Body of pancreas (tissue), 4 donors: ENCODE measurements at regions not wholly inside any gene's neighbourhood (a gene's known extent, or its start where the extent isn't known, plus 50 kb on each side); places are given as distances from the start of the nearest gene placed in this dataset.
A peak's percentile ranks its signal among the peaks of the same experiment; 100 is the strongest.

Experiments
- ATAC-seq: fragments of 150-250 bp; one replicate; pipeline ENCODE4 v1.9.1; 2016
- DNase-seq, 4 donors: peaks; one replicate each; pipeline ENCODE4 v3.0.0-alpha.2; 2019
- H3K27ac ChIP-seq, 4 donors: fragments of 200-600 bp; sonication (generic); 1 replicate in 3 of 4; 2 replicates in 1 of 4; pipeline versions ENCODE4 v1.5.1 to v1.6.1; 2016 to 2019; ENCODE audit warnings: mild to moderate bottlenecking in 1 of 4, mixed read lengths in 1 of 4, moderate library complexity in 1 of 4
- H3K27me3 ChIP-seq, 2 donors: fragments of 200-600 bp; sonication (generic); one replicate each; pipeline ENCODE4 v1.6.0; 2016; ENCODE audit warnings: mild to moderate bottlenecking in 1 of 2
- H3K36me3 ChIP-seq, 2 donors: fragments of 200-600 bp; sonication (generic); replicated peaks in 1 of 2; 2 replicates each; pipeline ENCODE4 v1.5.1; 2016; ENCODE audit warnings: low read depth in 2 of 2; ENCODE audit not compliant: insufficient read depth in 1 of 2
- H3K4me1 ChIP-seq: fragments of 200-600 bp; sonication (generic); one replicate; pipeline ENCODE4 v1.6.0; 2016
- H3K4me3 ChIP-seq, 2 donors: fragments of 200-600 bp; sonication (generic); 1 replicate in 1 of 2; 2 replicates in 1 of 2; pipeline ENCODE4 v1.5.1; 2016 to 2019
- H3K9me3 ChIP-seq, 3 donors: fragments of 200-600 bp; sonication (generic); 1 replicate in 2 of 3; 2 replicates in 1 of 3; pipeline ENCODE4 v1.5.1; 2016
- CTCF ChIP-seq, 7 experiments: fragments of 450-650 bp in 4 of 7; fragments of 200-600 bp in 3 of 7; sonication (generic) in 3 of 7; IDR thresholded peaks; one replicate each; pipeline ENCODE4 v1.5.1; 2016 to 2019; ENCODE audit warnings: antibody characterized with exemption in 7 of 7
- POLR2A ChIP-seq, 3 donors: fragments of 450-650 bp; IDR thresholded peaks; one replicate each; pipeline ENCODE4 v1.6.1; 2016; ENCODE audit warnings: antibody characterized with exemption in 3 of 3, mild to moderate bottlenecking in 2 of 3
- WGBS, 2 donors: methylation state at CpG; one replicate each; pipeline ENCODE4 v1.1.5; 2017; 5-methylcytosine and 5-hydroxymethylcytosine counted together
- intact Hi-C: fragments of 100-400 bp; cut with DNase I; formaldehyde crosslinking; loops from one replicate; pipeline ENCODE4 v1.15.1; 2023

GRCh38 chr15:31555022-31555421 is 228.4 kb downstream of the KLF13 start:
- ATAC-seq (no peak), DNase-seq (no peak)
- WGBS, 2 donors: 86 to 88% methylated on average over 3 of the region's 3 CpGs
- Histone ChIP-seq H3K27ac (peak overlapping the region in 2 of 4 donors; percentile 2 to 26), H3K4me3 (no peak overlapping the region), H3K9me3 (no peaks in the 10 kb centered on the region), H3K36me3 (no peaks in the 10 kb centered on the region), H3K27me3 (no peaks in the 10 kb centered on the region), H3K4me1 (no peaks in the 10 kb centered on the region)
- TF ChIP-seq CTCF (IDR thresholded peaks at IDR 0.05): no peak
- TF ChIP-seq POLR2A (IDR thresholded peaks at IDR 0.05): no peak
- intact Hi-C loops: no loop called here

GRCh38 chr15:31556494-31557150 is 230.0 kb downstream of the KLF13 start:
- Histone ChIP-seq H3K9me3 (no peaks in the 10 kb centered on the region), H3K4me1 (no peaks in the 10 kb centered on the region), H3K4me3 (no peak overlapping the region), H3K27ac (no peak overlapping the region), H3K27me3 (no peaks in the 10 kb centered on the region), H3K36me3 (no peaks in the 10 kb centered on the region)
- no peak for ATAC-seq
- DNase-seq: no peak
- no peak for TF ChIP-seq POLR2A (IDR thresholded peaks at IDR 0.05)
- TF ChIP-seq CTCF (IDR thresholded peaks at IDR 0.05): no peak
- intact Hi-C loops: no loop called here
- WGBS, 2 donors: 86 to 89% methylated on average over 9 of the region's 9 CpGs

- no peaks in the 10 kb centered on the region for H3K4me1 ChIP-seq
- 75 to 78% methylated on average over 5 to 6 of the region's 7 CpGs for WGBS, 2 donors
- H3K27ac ChIP-seq: no peak overlapping the region
- no peaks in the 10 kb centered on the region for H3K9me3 ChIP-seq
- TF ChIP-seq POLR2A (IDR thresholded peaks at IDR 0.05): no peak
- TF ChIP-seq CTCF (IDR thresholded peaks at IDR 0.05): no peak
- intact Hi-C loops: no loop called here
- no peaks in the 10 kb centered on the region for H3K27me3 ChIP-seq
- no peak overlapping the region for H3K4me3 ChIP-seq
- no peaks in the 10 kb centered on the region for H3K36me3 ChIP-seq
- ATAC-seq: no peak
- no peak for DNase-seq
Measured at GRCh38 chr15:31557899-31558298, 231.3 kb downstream of the KLF13 start.

- H3K4me1 ChIP-seq: no peaks in the 10 kb centered on the region
- TF ChIP-seq CTCF (IDR thresholded peaks at IDR 0.05): no peak
- TF ChIP-seq POLR2A (IDR thresholded peaks at IDR 0.05): no peak
- H3K27me3 ChIP-seq: no peaks in the 10 kb centered on the region
- no peaks in the 10 kb centered on the region for H3K9me3 ChIP-seq
- DNase-seq: no peak
- no peaks in the 10 kb centered on the region for H3K36me3 ChIP-seq
- ATAC-seq: no peak
- intact Hi-C loops: no loop called here
- no peak overlapping the region for H3K4me3 ChIP-seq
- WGBS, 2 donors: 89 to 94% methylated on average over 12 of the region's 12 CpGs
- H3K27ac ChIP-seq: no peak overlapping the region
Measured at GRCh38 chr15:31558840-31559239, 232.2 kb downstream of the KLF13 start.

GRCh38 chr15:31559786-31560185 is 233.2 kb downstream of the KLF13 start:
- H3K4me1 ChIP-seq: no peaks in the 10 kb centered on the region
- H3K36me3 ChIP-seq: no peaks in the 10 kb centered on the region
- TF ChIP-seq POLR2A (IDR thresholded peaks at IDR 0.05): no peak
- TF ChIP-seq CTCF (IDR thresholded peaks at IDR 0.05): no peak
- ATAC-seq (no peak), DNase-seq (no peak)
- no peak overlapping the region for H3K4me3 ChIP-seq
- no peak overlapping the region for H3K27ac ChIP-seq
- intact Hi-C loops: no loop called here
- H3K9me3 ChIP-seq: no peaks in the 10 kb centered on the region
- WGBS, 2 donors: 93% methylated on average over 3 of the region's 3 CpGs
- no peaks in the 10 kb centered on the region for H3K27me3 ChIP-seq
